ENCODE measurements at regions not wholly inside any gene's neighbourhood (a gene's known extent, or its start where the extent isn't known, plus 50 kb on each side); places are given as distances from the start of the nearest gene placed in this dataset.

DNA sequence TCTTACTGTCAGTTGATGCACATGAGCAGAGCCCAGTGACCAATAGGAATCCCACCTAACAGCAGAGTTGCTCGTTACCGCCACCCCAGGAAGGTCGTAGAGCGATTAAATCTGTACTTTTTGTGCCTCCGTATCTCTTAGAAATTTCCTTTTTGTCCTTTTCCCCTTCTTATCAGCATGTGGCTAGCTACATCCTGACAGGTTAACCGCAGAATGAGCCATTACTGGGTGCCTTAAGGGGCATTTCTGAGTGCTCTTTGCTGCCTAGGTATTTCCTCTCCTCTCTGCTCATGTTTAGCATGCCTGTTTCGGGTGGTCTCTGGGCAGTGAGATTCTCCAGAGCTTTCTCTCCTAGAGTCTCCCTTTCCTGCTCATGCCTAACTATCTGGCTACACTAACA lies 530.5 kb downstream of the FAM133A start:
- no peak for TF ChIP-seq GATA3 (IDR thresholded peaks at IDR 0.05; ENCODE audit: low read depth, low read length)
- no peak for TF ChIP-seq GATA2 (IDR thresholded peaks at IDR 0.05; ENCODE audit: low read depth, low read length)

DNA sequence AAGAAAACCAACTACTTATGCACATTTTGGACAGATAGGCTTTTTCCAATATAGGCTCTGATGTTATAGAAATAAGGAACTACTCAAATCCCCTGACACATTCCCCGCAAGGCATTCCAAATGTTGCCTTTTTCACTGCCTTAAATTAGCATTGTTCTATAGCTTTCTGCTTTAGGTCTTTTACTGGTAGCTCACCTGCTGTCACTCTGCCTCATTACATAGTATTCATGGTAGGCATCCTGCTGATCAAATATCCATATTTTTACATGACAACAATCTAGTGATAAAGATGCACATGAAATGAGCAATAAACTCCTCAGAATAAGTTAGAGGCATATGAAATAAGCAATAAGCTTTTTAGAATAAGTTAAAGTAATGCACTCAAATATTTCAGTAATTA lies 542.7 kb downstream of the FAM133A start:
- TF ChIP-seq GATA2 (IDR thresholded peaks at IDR 0.05; ENCODE audit: low read depth, low read length) (no peak), GATA3 (IDR thresholded peaks at IDR 0.05; ENCODE audit: low read depth, low read length) (no peak)

DNA sequence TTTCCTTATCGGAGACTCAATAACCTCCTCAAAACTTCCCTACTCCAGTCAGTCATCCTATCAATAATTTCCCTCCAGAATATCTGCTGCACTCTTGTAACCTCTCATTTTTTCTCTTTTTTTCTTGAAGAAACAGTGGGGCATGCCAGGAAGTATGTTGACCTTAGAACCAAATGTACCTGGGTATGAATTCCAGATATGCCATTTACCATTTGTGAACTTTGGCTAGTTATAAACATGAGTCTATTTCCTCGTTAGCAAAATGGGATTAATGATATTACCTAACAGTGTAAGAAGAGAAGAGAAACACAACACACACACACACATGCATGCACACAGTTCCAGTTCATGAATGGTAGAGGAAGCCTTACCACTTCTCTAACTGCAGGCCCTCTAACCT lies 578.2 kb downstream of the FAM133A start:
- no peak for TF ChIP-seq GATA3 (IDR thresholded peaks at IDR 0.05; ENCODE audit: low read depth, low read length)

DNA sequence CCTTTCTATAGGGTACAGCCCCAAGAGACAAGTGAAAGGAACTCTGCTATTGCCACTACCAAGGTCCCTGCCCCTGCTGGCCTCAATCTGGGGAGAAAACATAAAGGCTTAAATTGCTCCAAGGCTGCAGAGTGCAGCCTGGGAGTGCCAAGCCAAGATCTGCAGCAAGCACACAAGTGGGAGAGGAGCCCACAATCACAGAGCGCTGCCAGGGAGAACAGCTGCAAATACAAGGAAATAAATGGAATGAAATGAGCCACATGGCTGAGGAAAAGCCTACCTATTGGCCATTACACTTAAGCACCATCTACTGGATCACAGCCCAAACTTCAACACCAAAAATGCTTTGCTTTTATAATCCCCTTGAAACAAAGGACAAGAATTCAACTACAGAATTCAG lies 582.4 kb downstream of the FAM133A start:
- TF ChIP-seq GATA3 (IDR thresholded peaks at IDR 0.05; ENCODE audit: low read depth, low read length) (no peak), GATA2 (IDR thresholded peaks at IDR 0.05; ENCODE audit: low read depth, low read length) (no peak)

DNA sequence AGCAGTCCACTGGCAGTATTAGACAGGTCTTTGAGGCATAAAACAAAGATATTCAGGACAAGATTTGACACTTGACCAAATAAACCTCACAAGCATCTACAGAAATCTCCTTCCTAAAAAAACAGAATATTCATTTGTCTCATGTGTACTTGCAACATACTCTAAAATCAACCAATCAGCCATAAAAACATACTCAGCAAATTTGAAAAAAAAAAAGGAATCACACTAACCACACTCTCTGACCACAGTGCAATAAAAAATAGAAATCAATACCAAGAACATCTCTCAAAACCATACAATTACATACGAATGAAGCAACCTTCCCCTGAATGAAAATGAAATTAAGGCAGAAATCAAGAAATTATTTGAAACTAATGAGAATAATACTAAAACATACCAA lies 591.3 kb downstream of the FAM133A start:
- TF ChIP-seq GATA3 (IDR thresholded peaks at IDR 0.05; ENCODE audit: low read depth, low read length): no peak
- TF ChIP-seq GATA2 (IDR thresholded peaks at IDR 0.05; ENCODE audit: low read depth, low read length): no peak

DNA sequence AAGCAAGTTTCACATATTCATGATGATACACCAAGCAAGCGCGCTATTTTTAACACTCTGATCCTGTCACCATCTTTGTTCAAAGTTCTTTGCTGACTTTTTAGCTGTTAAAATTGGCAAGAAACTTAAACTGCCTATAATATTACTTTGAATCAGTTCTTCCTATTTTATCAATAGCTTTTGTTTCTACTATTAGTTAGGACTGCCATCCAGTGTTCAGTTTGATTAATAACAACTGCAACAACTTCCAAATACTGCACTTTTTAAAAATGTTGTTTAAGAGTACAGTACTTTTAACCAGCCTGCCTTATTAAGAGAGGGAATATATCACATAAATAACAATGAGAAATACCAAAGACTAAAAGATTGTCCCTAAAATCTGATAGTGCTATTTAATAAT lies 614.3 kb downstream of the FAM133A start:
- no peak for TF ChIP-seq GATA2 (IDR thresholded peaks at IDR 0.05; ENCODE audit: low read depth, low read length)
- TF ChIP-seq GATA3 (IDR thresholded peaks at IDR 0.05; ENCODE audit: low read depth, low read length): no peak

DNA sequence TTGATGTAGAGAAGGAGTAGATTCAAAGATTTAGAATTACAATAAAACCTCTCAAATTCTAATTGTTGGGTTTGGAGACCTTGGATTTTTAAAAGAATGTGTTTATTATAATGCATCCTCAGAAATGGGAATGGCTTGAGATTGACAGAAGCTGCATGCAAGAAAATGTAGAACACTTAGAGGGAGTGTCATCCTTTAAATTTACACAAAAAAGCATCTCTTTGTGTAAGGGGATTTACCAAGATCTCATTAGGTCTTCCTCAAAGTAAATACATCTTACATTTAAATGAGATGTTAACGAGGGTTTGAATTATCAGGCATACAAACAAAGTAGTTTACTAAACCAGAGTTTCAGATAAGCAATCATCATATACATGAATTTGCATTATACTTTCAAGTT lies 615.0 kb downstream of the FAM133A start:
- TF ChIP-seq GATA2 (IDR thresholded peaks at IDR 0.05; ENCODE audit: low read depth, low read length) (no peak), GATA3 (IDR thresholded peaks at IDR 0.05; ENCODE audit: low read depth, low read length) (no peak)

DNA sequence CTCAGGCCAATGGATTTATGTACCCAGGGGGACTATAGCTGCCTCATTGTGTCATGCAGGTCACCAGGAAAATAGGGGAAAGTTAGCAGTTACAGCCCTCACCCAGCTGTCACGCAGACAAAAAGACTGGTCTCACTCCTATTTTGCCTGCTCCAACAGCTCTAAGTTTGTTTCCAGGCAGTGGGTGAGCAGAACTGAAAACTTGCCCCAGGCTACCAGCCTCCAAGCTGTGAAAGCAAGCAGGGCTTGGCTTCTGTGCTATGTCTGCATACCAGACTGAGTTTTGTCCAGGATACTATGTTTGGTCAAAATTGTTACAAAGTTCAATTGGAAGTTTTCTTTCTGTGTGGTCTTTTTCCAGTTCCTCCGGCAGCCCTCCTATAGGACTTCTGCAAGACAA lies 628.4 kb downstream of the FAM133A start:
- no peak for TF ChIP-seq GATA3 (IDR thresholded peaks at IDR 0.05; ENCODE audit: low read depth, low read length)
- no peak for TF ChIP-seq GATA2 (IDR thresholded peaks at IDR 0.05; ENCODE audit: low read depth, low read length)

DNA sequence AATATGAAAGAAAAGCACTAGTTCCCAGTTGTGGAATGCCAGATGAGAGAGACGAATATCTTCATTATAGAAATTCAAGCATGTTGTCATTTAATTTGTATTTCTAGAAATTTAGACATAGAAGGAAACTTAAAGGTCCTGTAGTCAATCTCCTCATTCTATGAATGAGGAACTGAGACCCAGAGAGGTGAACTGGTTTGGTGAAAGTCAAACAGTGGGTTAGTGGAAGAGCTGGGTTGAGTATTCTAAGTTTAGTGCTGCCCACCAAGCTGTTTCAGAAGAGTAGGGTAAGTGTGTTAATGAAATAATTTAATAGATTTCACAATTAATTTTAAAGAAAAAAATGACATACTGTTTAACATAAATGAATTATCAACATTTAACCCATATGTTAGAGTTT lies 655.2 kb downstream of the FAM133A start:
- no peak for TF ChIP-seq GATA3 (IDR thresholded peaks at IDR 0.05; ENCODE audit: low read depth, low read length)
- TF ChIP-seq GATA2 (IDR thresholded peaks at IDR 0.05; ENCODE audit: low read depth, low read length): no peak

DNA sequence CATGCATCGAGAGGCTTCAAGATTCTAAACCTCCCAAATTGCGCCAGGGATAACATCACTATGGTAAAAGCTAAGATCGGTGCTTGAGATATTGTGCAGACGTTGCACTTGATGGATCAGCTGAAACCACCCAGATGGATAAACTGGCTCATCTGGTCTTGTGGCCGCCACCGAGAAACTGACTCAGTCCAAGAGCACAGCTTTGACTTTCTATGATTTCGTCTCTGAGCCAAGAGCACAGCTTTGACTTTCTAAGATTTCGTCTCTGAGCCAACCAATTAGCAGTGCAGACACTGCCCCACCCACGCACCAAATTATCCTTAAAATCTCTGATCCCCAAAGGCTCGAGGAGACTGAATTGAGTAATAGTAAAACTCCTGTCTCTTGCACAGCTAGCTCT lies 687.2 kb downstream of the FAM133A start:
- TF ChIP-seq GATA2 (IDR thresholded peaks at IDR 0.05; ENCODE audit: low read depth, low read length): no peak
- no peak for TF ChIP-seq GATA3 (IDR thresholded peaks at IDR 0.05; ENCODE audit: low read depth, low read length)

DNA sequence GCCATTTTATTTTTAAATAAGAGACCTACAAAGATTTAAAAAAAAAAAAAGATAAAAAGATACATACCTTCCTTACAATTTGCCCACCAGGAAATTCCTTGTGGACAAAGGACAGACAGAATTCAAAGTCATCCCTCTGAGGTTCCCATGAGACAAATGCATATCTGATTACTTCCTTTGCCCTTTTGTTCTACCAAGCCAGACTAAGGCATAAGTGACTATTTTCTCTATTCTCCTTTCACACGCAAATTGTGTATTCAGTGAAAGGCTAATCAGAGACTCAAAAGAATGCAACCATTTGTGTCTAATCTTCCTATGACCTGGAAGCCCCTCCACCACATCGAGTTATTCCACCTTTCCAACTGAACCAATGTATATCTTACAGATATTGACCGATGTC lies 691.7 kb downstream of the FAM133A start:
- no peak for TF ChIP-seq GATA3 (IDR thresholded peaks at IDR 0.05; ENCODE audit: low read depth, low read length)
- TF ChIP-seq GATA2 (IDR thresholded peaks at IDR 0.05; ENCODE audit: low read depth, low read length): no peak

DNA sequence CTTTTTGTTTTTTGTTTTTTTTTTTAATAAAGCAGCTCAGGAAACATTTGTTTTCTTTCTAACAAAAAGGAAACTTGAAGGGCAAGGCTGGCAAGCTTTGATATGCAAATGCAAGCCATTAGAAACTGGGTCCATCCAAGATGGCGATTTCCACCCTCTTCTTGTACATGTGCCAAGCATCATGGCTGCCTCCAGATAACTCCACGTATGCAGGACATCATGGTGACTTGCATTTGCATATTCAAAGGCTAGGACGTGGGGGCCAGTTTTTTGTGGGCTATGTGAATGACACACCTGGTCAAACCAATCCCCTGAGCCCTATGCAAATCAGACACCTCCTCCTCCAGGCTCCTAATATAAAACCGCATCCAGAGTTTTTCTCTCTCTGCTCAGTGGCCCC lies 692.6 kb downstream of the FAM133A start:
- TF ChIP-seq GATA3 (IDR thresholded peaks at IDR 0.05; ENCODE audit: low read depth, low read length) (no peak), GATA2 (IDR thresholded peaks at IDR 0.05; ENCODE audit: low read depth, low read length) (no peak)

DNA sequence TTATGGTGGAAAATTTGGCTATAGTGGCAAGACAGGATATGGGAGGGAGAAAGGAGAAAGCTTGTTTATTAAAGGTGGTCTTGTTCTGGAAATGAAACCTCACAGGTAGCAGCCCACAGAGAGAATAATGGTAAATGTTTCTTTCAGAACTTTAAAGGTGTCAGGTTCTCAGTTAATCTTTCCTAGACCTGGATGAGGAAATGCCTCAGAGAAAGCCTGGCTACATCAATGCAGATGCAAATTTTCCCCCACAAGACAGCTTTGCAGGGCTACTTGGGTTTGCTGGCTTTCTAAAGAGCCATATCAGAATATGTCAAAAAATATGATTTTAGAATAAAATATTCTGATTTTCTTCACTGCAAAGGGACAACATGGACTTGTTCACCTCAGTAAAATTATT lies 715.0 kb downstream of the FAM133A start:
- TF ChIP-seq GATA3 (IDR thresholded peaks at IDR 0.05; ENCODE audit: low read depth, low read length) (no peak), GATA2 (IDR thresholded peaks at IDR 0.05; ENCODE audit: low read depth, low read length) (no peak)

DNA sequence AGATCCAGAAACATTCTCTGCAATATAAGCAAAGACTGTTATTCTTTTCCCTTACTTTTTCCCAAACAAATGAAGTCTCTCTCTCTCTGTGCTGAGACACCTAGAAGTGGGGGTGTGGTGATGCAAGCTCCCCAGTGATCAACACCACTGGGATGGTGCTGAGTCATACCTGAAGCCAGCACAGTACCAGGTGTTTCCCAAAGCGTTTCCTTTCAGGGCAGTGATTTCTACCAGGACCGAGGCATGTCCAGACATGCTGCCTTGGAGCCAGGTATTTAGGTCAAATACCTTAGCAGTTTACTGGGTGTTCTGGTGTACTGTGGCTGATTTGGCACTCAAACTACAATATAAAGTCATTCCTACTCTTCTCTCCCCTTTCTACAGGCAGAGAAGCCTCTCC lies 726.5 kb downstream of the FAM133A start:
- TF ChIP-seq GATA3 (IDR thresholded peaks at IDR 0.05; ENCODE audit: low read depth, low read length) (no peak), GATA2 (IDR thresholded peaks at IDR 0.05; ENCODE audit: low read depth, low read length) (no peak)

DNA sequence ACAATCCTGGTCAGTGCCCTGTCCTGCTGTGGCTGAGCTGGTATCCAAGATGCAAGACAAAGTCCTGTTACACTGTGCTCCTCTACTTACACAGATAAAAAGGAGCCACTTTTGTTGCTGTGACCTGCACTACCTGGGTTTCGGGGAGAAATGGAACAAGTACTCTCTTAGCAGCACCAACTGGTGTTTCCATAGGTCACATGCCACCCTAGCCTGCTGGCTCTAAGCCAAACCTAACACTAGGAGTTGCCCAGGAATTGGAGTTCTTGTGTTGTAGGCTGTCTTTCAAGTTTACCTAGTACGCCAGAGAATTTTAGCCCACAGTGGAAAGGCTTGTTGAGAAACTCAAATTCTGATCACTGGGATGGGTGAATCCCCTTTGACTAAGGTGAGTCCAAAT lies 727.4 kb downstream of the FAM133A start:
- TF ChIP-seq GATA3 (IDR thresholded peaks at IDR 0.05; ENCODE audit: low read depth, low read length): no peak
- TF ChIP-seq GATA2 (IDR thresholded peaks at IDR 0.05; ENCODE audit: low read depth, low read length): no peak

DNA sequence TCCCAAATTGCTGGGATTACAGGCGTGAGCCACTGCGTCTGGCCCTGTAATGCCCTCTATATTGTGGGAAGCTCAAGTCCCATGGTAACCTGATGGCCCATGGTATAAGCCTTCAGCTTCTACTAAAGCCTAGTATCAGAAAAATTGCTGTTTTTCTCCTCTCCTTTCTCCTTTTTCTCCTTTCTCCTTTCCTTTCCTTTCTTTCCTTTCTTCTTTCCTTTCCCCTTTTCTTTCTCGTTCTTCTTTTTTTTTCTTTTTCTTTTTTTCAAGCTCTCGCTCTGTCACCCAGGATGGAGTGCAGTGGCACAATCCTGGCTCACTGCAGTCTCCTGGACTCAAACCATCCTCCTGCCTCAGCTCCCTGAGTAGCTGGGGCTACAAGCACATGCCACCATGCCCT lies 740.7 kb downstream of the FAM133A start:
- no peak for TF ChIP-seq GATA3 (IDR thresholded peaks at IDR 0.05; ENCODE audit: low read depth, low read length)
- TF ChIP-seq GATA2 (IDR thresholded peaks at IDR 0.05; ENCODE audit: low read depth, low read length): no peak

Measured in SH-SY5Y (cell line).